WI38 (cell line): ENCODE measurements at regions not wholly inside any gene's neighbourhood (a gene's known extent, or its start where the extent isn't known, plus 50 kb on each side); places are given as distances from the start of the nearest gene placed in this dataset.

Source experiments
- H3K4me3 ChIP-seq: 2 replicates; pipeline ENCODE4 v1.5.1; 2011; ENCODE audit warnings: low read depth, mild to moderate bottlenecking, control low read depth, low read length
- CTCF ChIP-seq: IDR thresholded peaks from 2 replicates; pipeline ENCODE4 v1.5.1; 2012; ENCODE audit warnings: low read depth, mild to moderate bottlenecking, control low read depth, low read length

GRCh38 chr5:96262105-96262504, 170.9 kb downstream of the PCSK1 start:
- TF ChIP-seq CTCF, result no peak
- H3K4me3 ChIP-seq, result no peak overlapping the region

GRCh38 chr5:96260009-96260408, 173.0 kb downstream of the PCSK1 start:
- TF ChIP-seq CTCF, result no peak
- no peak overlapping the region for H3K4me3 ChIP-seq

- TF ChIP-seq CTCF, result no peak
- no peak overlapping the region for H3K4me3 ChIP-seq
Observed at GRCh38 chr5:96259151-96259772, 173.8 kb downstream of the PCSK1 start.

- H3K4me3 ChIP-seq, result no peak overlapping the region
- no peak for TF ChIP-seq CTCF
Observed at GRCh38 chr5:96258692-96259091, 174.4 kb downstream of the PCSK1 start.

GRCh38 chr5:96257904-96258303, 175.1 kb downstream of the PCSK1 start:
- TF ChIP-seq CTCF, result no peak
- H3K4me3 ChIP-seq, result no peak overlapping the region

- H3K4me3 ChIP-seq, result no peak overlapping the region
- no peak for TF ChIP-seq CTCF
Observed at GRCh38 chr5:96256795-96257470, 176.1 kb downstream of the PCSK1 start.

GRCh38 chr5:96254980-96255691, 177.9 kb downstream of the PCSK1 start:
- H3K4me3 ChIP-seq, result no peak overlapping the region
- TF ChIP-seq CTCF, result no peak
